Tibial nerve (tissue), 3 donors: ENCODE measurements at regions not wholly inside any gene's neighbourhood (a gene's known extent, or its start where the extent isn't known, plus 50 kb on each side); places are given as distances from the start of the nearest gene placed in this dataset.

Experiments
- POLR2A ChIP-seq, 2 donors: fragments of 450-650 bp; IDR thresholded peaks; one replicate each; pipeline ENCODE4 v1.6.1; 2017; ENCODE audit warnings: antibody characterized with exemption in 2 of 2, mild to moderate bottlenecking in 2 of 2, moderate library complexity in 2 of 2
- TF ChIP-seq, protein P1 (sequence below), 5 experiments: fragments of 200-600 bp in 3 of 5; fragments of 450-650 bp in 2 of 5; sonication (generic) in 3 of 5; IDR thresholded peaks; one replicate each; pipeline ENCODE4 v1.5.1; 2016 to 2019; ENCODE audit warnings: antibody characterized with exemption in 5 of 5, mild to moderate bottlenecking in 3 of 5, moderate library complexity in 2 of 5

- TF ChIP-seq, protein P1, sequence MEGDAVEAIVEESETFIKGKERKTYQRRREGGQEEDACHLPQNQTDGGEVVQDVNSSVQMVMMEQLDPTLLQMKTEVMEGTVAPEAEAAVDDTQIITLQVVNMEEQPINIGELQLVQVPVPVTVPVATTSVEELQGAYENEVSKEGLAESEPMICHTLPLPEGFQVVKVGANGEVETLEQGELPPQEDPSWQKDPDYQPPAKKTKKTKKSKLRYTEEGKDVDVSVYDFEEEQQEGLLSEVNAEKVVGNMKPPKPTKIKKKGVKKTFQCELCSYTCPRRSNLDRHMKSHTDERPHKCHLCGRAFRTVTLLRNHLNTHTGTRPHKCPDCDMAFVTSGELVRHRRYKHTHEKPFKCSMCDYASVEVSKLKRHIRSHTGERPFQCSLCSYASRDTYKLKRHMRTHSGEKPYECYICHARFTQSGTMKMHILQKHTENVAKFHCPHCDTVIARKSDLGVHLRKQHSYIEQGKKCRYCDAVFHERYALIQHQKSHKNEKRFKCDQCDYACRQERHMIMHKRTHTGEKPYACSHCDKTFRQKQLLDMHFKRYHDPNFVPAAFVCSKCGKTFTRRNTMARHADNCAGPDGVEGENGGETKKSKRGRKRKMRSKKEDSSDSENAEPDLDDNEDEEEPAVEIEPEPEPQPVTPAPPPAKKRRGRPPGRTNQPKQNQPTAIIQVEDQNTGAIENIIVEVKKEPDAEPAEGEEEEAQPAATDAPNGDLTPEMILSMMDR (IDR thresholded peaks at IDR 0.05): no peak
- no peak for TF ChIP-seq POLR2A (IDR thresholded peaks at IDR 0.05)
These were observed 143.8 kb upstream of the APCDD1 start for GRCh38 chr18:10310626-10311025.
